ENCODE measurements at regions not wholly inside any gene's neighbourhood (a gene's known extent, or its start where the extent isn't known, plus 50 kb on each side); places are given as distances from the start of the nearest gene placed in this dataset.

- H3K23me2 ChIP-seq (ENCODE audit: insufficient read length, low read depth, low read length, poor library complexity, severe bottlenecking), result no peaks in the 10 kb centered on the region
- no peak overlapping the region for H2AFZ ChIP-seq (ENCODE audit: low read length)
- no peak overlapping the region for H3K9ac ChIP-seq (ENCODE audit: extremely low read depth, insufficient read length, low read length)
- Mint-ChIP-seq H3K36me3 (ENCODE audit: insufficient read depth in 1 of 3, low read depth in 3 of 3) (peaks cover 12 to 29% (median 16%) of the 10 kb centered on the region in 3 experiments), H3K9me3 (peaks cover 17 to 28% of the 10 kb centered on the region in 2 experiments), H3K4me3 (no peak overlapping the region), H3K27me3 (ENCODE audit: low read depth) (no peaks in the 10 kb centered on the region), H3K27ac (no peak overlapping the region), H3K4me1 (no peaks in the 10 kb centered on the region)
- H4K8ac ChIP-seq (replicated peaks; ENCODE audit: insufficient read length, low read depth, low read length), result no peak overlapping the region
- H4K5ac ChIP-seq (ENCODE audit: insufficient read length, low read depth, low read length), result no peak overlapping the region
- no peak overlapping the region for H3K23ac ChIP-seq (ENCODE audit: insufficient read length, low read depth, low read length)
- no peak overlapping the region for H3K18ac ChIP-seq (ENCODE audit: insufficient read length, low read depth, low read length)
- no CpG with 5 or more reads among the region's 3 CpGs for WGBS (ENCODE audit: extremely low coverage, insufficient read length, low lambda C conversion rate)
- H3K27ac ChIP-seq (ENCODE audit: insufficient read length, low read depth, low read length), result no peak overlapping the region
- H3K27me3 ChIP-seq (ENCODE audit: insufficient read depth, low read length), result no peaks in the 10 kb centered on the region
- H3K79me2 ChIP-seq (ENCODE audit: insufficient read depth, low read length), result no peaks in the 10 kb centered on the region
- no peak overlapping the region for H2BK120ac ChIP-seq (ENCODE audit: low read depth, low read length, poor library complexity, severe bottlenecking)
- no peak overlapping the region for H2AK5ac ChIP-seq (ENCODE audit: insufficient read length, low read length)
- peaks cover 17% of the 10 kb centered on the region for H3K9me3 ChIP-seq (ENCODE audit: control insufficient read depth, low read depth, low read length)
- H3K4ac ChIP-seq (ENCODE audit: low read depth, low read length), result no peak overlapping the region
- no peak overlapping the region for H4K91ac ChIP-seq (ENCODE audit: insufficient read length, low read depth, low read length)
- no peaks in the 10 kb centered on the region for H3K4me1 ChIP-seq (ENCODE audit: insufficient read depth, low read length)
- H3K4me2 ChIP-seq (ENCODE audit: insufficient read depth, insufficient read length, low read length), result no peak overlapping the region
- TF ChIP-seq CTCF (conservative IDR thresholded peaks at IDR 0.05), result no peak
- H3K56ac ChIP-seq (ENCODE audit: insufficient read length, low read depth, low read length), result no peak overlapping the region
- H4K20me1 ChIP-seq (ENCODE audit: control insufficient read depth, insufficient read depth, insufficient read length), result no peaks in the 10 kb centered on the region
- no peaks in the 10 kb centered on the region for H3K79me1 ChIP-seq (ENCODE audit: insufficient read depth, low read depth, low read length, poor library complexity, severe bottlenecking)
- no peak for DNase-seq
- H3T11ph ChIP-seq (ENCODE audit: low read length), result no peak overlapping the region
- no peak overlapping the region for H2BK5ac ChIP-seq (ENCODE audit: insufficient read length, low read length)
- no peak overlapping the region for H2BK15ac ChIP-seq (ENCODE audit: low read depth, low read length)
- H3K14ac ChIP-seq (ENCODE audit: insufficient read depth, low read length), result no peak overlapping the region
- H2BK20ac ChIP-seq (ENCODE audit: low read depth, low read length, poor library complexity, severe bottlenecking), result no peak overlapping the region
- no peak overlapping the region for H2BK12ac ChIP-seq (ENCODE audit: insufficient read length, low read depth, low read length)
Observed at GRCh38 chr5:107169867-107170266, 500.9 kb downstream of the EFNA5 start.
